ENCODE measurements at regions not wholly inside any gene's neighbourhood (a gene's known extent, or its start where the extent isn't known, plus 50 kb on each side); places are given as distances from the start of the nearest gene placed in this dataset.

GRCh38 chr6:16055852-16056251 is 73.0 kb upstream of the MYLIP start:
- Histone ChIP-seq H3K79me2 (ENCODE audit: insufficient read depth, low read length) (no peaks in the 10 kb centered on the region), H2AFZ (ENCODE audit: low read length) (no peak overlapping the region), H2BK12ac (ENCODE audit: insufficient read length, low read depth, low read length) (no peak overlapping the region), H2BK20ac (ENCODE audit: low read depth, low read length, poor library complexity, severe bottlenecking) (no peak overlapping the region), H3K23me2 (ENCODE audit: insufficient read length, low read depth, low read length, poor library complexity, severe bottlenecking) (no peaks in the 10 kb centered on the region), H2AK5ac (ENCODE audit: insufficient read length, low read length) (no peak overlapping the region), H3K9ac (ENCODE audit: extremely low read depth, insufficient read length, low read length) (no peak overlapping the region), H3T11ph (ENCODE audit: low read length) (no peak overlapping the region), H2BK15ac (ENCODE audit: low read depth, low read length) (no peak overlapping the region), H3K27ac (ENCODE audit: insufficient read length, low read depth, low read length) (no peak overlapping the region), H4K8ac (replicated peaks; ENCODE audit: insufficient read length, low read depth, low read length) (no peak overlapping the region), H4K20me1 (ENCODE audit: control insufficient read depth, insufficient read depth, insufficient read length) (no peaks in the 10 kb centered on the region), H3K56ac (ENCODE audit: insufficient read length, low read depth, low read length) (no peak overlapping the region), H3K9me3 (ENCODE audit: control insufficient read depth, low read depth, low read length) (no peaks in the 10 kb centered on the region), H3K23ac (ENCODE audit: insufficient read length, low read depth, low read length) (no peak overlapping the region), H3K4me1 (ENCODE audit: insufficient read depth, low read length) (peaks cover 18% of the 10 kb centered on the region; the same call in 1 of the 2 replicates), H4K91ac (ENCODE audit: insufficient read length, low read depth, low read length) (no peak overlapping the region), H3K14ac (ENCODE audit: insufficient read depth, low read length) (no peak overlapping the region), H4K5ac (ENCODE audit: insufficient read length, low read depth, low read length) (no peak overlapping the region), H2BK5ac (ENCODE audit: insufficient read length, low read length) (no peak overlapping the region), H3K27me3 (ENCODE audit: insufficient read depth, low read length) (no peaks in the 10 kb centered on the region), H3K79me1 (ENCODE audit: insufficient read depth, low read depth, low read length, poor library complexity, severe bottlenecking) (no peaks in the 10 kb centered on the region), H3K4me2 (ENCODE audit: insufficient read depth, insufficient read length, low read length) (no peak overlapping the region), H2BK120ac (ENCODE audit: low read depth, low read length, poor library complexity, severe bottlenecking) (no peak overlapping the region), H3K18ac (ENCODE audit: insufficient read length, low read depth, low read length) (no peak overlapping the region), H3K4ac (ENCODE audit: low read depth, low read length) (no peak overlapping the region)
- Mint-ChIP-seq H3K4me1 (peaks cover 48% of the 10 kb centered on the region in 2 experiments), H3K27ac (peak overlapping the region; percentile 1 to 87 (median 69); a peak in 4 of 7 replicates), H3K27me3 (ENCODE audit: low read depth) (peaks cover 3% of the 10 kb centered on the region; the same call in 1 of the 2 replicates), H3K9me3 (no peaks in the 10 kb centered on the region), H3K4me3 (0 out of 5 replicates have a peak overlapping the region, but pooled peaks of 1 of the 2 experiments have one; percentile 40), H3K36me3 (ENCODE audit: insufficient read depth in 1 of 3, low read depth in 3 of 3) (no peaks in the 10 kb centered on the region)
- no peak for TF ChIP-seq CTCF (conservative IDR thresholded peaks at IDR 0.05)
- WGBS (ENCODE audit: extremely low coverage, insufficient read length, low lambda C conversion rate) = no CpG with 5 or more reads among the region's 4 CpGs
- no peak for DNase-seq
